Cardiac muscle cell (in vitro differentiated cells and primary cell): ENCODE measurements at regions not wholly inside any gene's neighbourhood (a gene's known extent, or its start where the extent isn't known, plus 50 kb on each side); places are given as distances from the start of the nearest gene placed in this dataset.
A peak's percentile ranks its signal among the peaks of the same experiment; 100 is the strongest.

Experiments used
- DNase-seq, 2 donors: peaks; one replicate each; pipeline versions ENCODE4 v3.0.0 to v3.0.0-alpha.2; 2010 to 2017; ENCODE audit warnings: low read depth in 1 of 2, low spot score in 1 of 2
- H3K27ac ChIP-seq: fragments of 200-600 bp; sonication (generic); 2 replicates; pipeline ENCODE4 v1.5.1; 2016
- H3K27me3 ChIP-seq: fragments of 200-600 bp; sonication (generic); 2 replicates; pipeline ENCODE4 v1.6.0; 2016; ENCODE audit warnings: control low read depth
- H3K36me3 ChIP-seq: fragments of 200-600 bp; sonication (generic); 2 replicates; pipeline ENCODE4 v1.5.1; 2016; ENCODE audit warnings: control low read depth
- H3K4me1 ChIP-seq: fragments of 200-600 bp; sonication (generic); 2 replicates; pipeline ENCODE4 v1.8.1; 2017; ENCODE audit warnings: low read depth, mild to moderate bottlenecking, mixed run types
- H3K4me3 ChIP-seq: fragments of 200-600 bp; sonication (generic); 2 replicates; pipeline ENCODE4 v1.5.1; 2016; ENCODE audit warnings: mild to moderate bottlenecking
- H3K9me3 ChIP-seq: fragments of 200-600 bp; sonication (generic); 2 replicates; pipeline ENCODE4 v1.5.1; 2017; ENCODE audit warnings: low read depth, mild to moderate bottlenecking, control low read depth
- CTCF ChIP-seq: IDR thresholded peaks from 2 replicates; pipeline ENCODE4 v1.5.1; 2012; ENCODE audit warnings: low read depth, mild to moderate bottlenecking, low read length

- Histone ChIP-seq H3K27me3 (no peaks in the 10 kb centered on the region), H3K9me3 (no peaks in the 10 kb centered on the region), H3K27ac (no peak overlapping the region), H3K4me1 (peaks cover 14% of the 10 kb centered on the region), H3K36me3 (no peaks in the 10 kb centered on the region), H3K4me3 (no peak overlapping the region)
- DNase-seq, result no peak
- TF ChIP-seq CTCF, result no peak
Observed at GRCh38 chr4:138105331-138105730, 136.8 kb downstream of the SLC7A11 start.

GRCh38 chr4:138104284-138104680 is 137.9 kb downstream of the SLC7A11 start:
- no peaks in the 10 kb centered on the region for H3K36me3 ChIP-seq
- no peaks in the 10 kb centered on the region for H3K27me3 ChIP-seq
- peaks cover 14% of the 10 kb centered on the region for H3K4me1 ChIP-seq
- DNase-seq, result peak in 1 of 2 donors; percentile 41
- no peak overlapping the region for H3K4me3 ChIP-seq
- H3K9me3 ChIP-seq, result no peaks in the 10 kb centered on the region
- no peak for TF ChIP-seq CTCF
- H3K27ac ChIP-seq, result peak overlapping the region; percentile 82

GRCh38 chr4:138103597-138104283 is 138.4 kb downstream of the SLC7A11 start:
- peaks cover 17% of the 10 kb centered on the region for H3K4me1 ChIP-seq
- H3K4me3 ChIP-seq, result no peak overlapping the region
- H3K36me3 ChIP-seq, result no peaks in the 10 kb centered on the region
- H3K9me3 ChIP-seq, result no peaks in the 10 kb centered on the region
- H3K27me3 ChIP-seq, result no peaks in the 10 kb centered on the region
- no peak for TF ChIP-seq CTCF
- peak overlapping the region; percentile 82 for H3K27ac ChIP-seq
- DNase-seq, result no peak

GRCh38 chr4:138099385-138099784 is 142.8 kb downstream of the SLC7A11 start:
- Histone ChIP-seq H3K4me3 (no peak overlapping the region), H3K36me3 (no peaks in the 10 kb centered on the region), H3K27me3 (no peaks in the 10 kb centered on the region), H3K4me1 (peaks cover 41% of the 10 kb centered on the region), H3K27ac (no peak overlapping the region), H3K9me3 (no peaks in the 10 kb centered on the region)
- DNase-seq, result no peak
- TF ChIP-seq CTCF, result no peak

- H3K36me3 ChIP-seq, result no peaks in the 10 kb centered on the region
- H3K4me1 ChIP-seq, result peaks cover 45% of the 10 kb centered on the region
- no peak for TF ChIP-seq CTCF
- H3K4me3 ChIP-seq, result no peak overlapping the region
- H3K27ac ChIP-seq, result peak overlapping the region; percentile 76
- H3K9me3 ChIP-seq, result no peaks in the 10 kb centered on the region
- no peak for DNase-seq
- H3K27me3 ChIP-seq, result no peaks in the 10 kb centered on the region
Observed at GRCh38 chr4:138097912-138098600, 144.1 kb downstream of the SLC7A11 start.
